A549 (cell line): ENCODE measurements at regions not wholly inside any gene's neighbourhood (a gene's known extent, or its start where the extent isn't known, plus 50 kb on each side); places are given as distances from the start of the nearest gene placed in this dataset.

Source experiments
- EHF ChIP-seq: fragments of 250-450 bp; sonication (Bioruptor Pico); IDR thresholded peaks from 2 replicates; pipeline ENCODE4 v1.5.0; 2020; ENCODE audit warnings: mild to moderate bottlenecking
- EP300 ChIP-seq, 2 experiments: fragments of >200 bp; sonication (Bioruptor Twin); formaldehyde crosslinking; IDR thresholded peaks; 2 replicates in 1 of 2; 3 replicates in 1 of 2; pipeline ENCODE4 v1.6.1; 2016 to 2017
- FOXS1 ChIP-seq: fragments of 250-450 bp; sonication (Bioruptor Pico); IDR thresholded peaks from 2 replicates; pipeline ENCODE4 v1.5.0; 2020; ENCODE audit warnings: mild to moderate bottlenecking, moderate library complexity
- NPAS2 ChIP-seq: fragments of 250-450 bp; sonication (Bioruptor Pico); IDR thresholded peaks from 2 replicates; pipeline ENCODE4 v1.8.0; 2022; ENCODE audit warnings: mild to moderate bottlenecking, moderate library complexity, borderline replicate concordance
- POLR2A ChIP-seq: IDR thresholded peaks from 2 replicates; pipeline ENCODE4 v1.6.1; 2012; ENCODE audit warnings: mild to moderate bottlenecking, low read length
- SMC3 ChIP-seq: fragments of >200 bp; sonication (Bioruptor Twin); formaldehyde crosslinking; IDR thresholded peaks from 3 replicates; pipeline ENCODE4 v1.6.1; 2018; ENCODE audit warnings: inconsistent platforms
- TF ChIP-seq, protein P1 (sequence below): fragments of >200 bp; sonication (Bioruptor Twin); formaldehyde crosslinking; IDR thresholded peaks from 3 replicates; pipeline ENCODE4 v1.5.1; 2016
- TF ChIP-seq, protein P2 (sequence below): fragments of 200-600 bp; sonication (generic); IDR thresholded peaks from 2 replicates; pipeline ENCODE4 v1.6.1; 2016; ENCODE audit warnings: antibody characterized with exemption, mild to moderate bottlenecking, moderate library complexity
- TF ChIP-seq, protein P3 (sequence below): IDR thresholded peaks from 2 replicates; pipeline ENCODE4 v1.6.1; 2012; ENCODE audit warnings: low read depth, borderline replicate concordance

DNA sequence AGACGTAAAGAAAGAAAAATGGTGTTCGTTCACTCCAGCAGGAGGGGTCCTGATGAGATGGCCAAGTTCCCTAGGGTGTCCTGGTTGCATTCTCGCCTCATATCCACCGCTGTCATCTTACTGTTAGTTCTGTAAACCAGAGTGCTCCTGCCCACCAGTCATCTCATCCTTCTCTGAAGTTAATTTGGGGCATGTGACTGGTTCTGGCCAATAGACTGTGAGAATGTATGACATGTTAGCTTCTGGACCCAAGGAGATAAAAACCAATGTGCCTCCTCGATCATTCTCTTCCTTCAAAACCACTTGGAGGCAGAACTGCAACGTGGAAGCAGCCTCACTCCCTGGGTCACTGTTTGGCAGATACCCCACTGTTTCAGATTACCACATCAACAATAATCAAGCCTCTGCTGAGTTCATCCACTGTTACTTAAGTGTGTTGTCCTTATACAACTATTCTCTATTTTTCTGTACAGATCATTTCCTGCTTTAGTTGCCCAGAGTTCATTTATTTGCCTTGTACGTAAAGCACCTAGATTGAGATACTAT, 759.1 kb downstream of the TSN start:
- TF ChIP-seq, protein P1, sequence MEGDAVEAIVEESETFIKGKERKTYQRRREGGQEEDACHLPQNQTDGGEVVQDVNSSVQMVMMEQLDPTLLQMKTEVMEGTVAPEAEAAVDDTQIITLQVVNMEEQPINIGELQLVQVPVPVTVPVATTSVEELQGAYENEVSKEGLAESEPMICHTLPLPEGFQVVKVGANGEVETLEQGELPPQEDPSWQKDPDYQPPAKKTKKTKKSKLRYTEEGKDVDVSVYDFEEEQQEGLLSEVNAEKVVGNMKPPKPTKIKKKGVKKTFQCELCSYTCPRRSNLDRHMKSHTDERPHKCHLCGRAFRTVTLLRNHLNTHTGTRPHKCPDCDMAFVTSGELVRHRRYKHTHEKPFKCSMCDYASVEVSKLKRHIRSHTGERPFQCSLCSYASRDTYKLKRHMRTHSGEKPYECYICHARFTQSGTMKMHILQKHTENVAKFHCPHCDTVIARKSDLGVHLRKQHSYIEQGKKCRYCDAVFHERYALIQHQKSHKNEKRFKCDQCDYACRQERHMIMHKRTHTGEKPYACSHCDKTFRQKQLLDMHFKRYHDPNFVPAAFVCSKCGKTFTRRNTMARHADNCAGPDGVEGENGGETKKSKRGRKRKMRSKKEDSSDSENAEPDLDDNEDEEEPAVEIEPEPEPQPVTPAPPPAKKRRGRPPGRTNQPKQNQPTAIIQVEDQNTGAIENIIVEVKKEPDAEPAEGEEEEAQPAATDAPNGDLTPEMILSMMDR, result no peak
- TF ChIP-seq POLR2A (no peak), EHF (CRISPR knock-in tag) (no peak), SMC3 (no peak), EP300 (IDR thresholded peaks at IDR 0.05) (no peak), NPAS2 (CRISPR knock-in tag) (no peak), FOXS1 (CRISPR knock-in tag) (no peak)
- TF ChIP-seq, protein P2, sequence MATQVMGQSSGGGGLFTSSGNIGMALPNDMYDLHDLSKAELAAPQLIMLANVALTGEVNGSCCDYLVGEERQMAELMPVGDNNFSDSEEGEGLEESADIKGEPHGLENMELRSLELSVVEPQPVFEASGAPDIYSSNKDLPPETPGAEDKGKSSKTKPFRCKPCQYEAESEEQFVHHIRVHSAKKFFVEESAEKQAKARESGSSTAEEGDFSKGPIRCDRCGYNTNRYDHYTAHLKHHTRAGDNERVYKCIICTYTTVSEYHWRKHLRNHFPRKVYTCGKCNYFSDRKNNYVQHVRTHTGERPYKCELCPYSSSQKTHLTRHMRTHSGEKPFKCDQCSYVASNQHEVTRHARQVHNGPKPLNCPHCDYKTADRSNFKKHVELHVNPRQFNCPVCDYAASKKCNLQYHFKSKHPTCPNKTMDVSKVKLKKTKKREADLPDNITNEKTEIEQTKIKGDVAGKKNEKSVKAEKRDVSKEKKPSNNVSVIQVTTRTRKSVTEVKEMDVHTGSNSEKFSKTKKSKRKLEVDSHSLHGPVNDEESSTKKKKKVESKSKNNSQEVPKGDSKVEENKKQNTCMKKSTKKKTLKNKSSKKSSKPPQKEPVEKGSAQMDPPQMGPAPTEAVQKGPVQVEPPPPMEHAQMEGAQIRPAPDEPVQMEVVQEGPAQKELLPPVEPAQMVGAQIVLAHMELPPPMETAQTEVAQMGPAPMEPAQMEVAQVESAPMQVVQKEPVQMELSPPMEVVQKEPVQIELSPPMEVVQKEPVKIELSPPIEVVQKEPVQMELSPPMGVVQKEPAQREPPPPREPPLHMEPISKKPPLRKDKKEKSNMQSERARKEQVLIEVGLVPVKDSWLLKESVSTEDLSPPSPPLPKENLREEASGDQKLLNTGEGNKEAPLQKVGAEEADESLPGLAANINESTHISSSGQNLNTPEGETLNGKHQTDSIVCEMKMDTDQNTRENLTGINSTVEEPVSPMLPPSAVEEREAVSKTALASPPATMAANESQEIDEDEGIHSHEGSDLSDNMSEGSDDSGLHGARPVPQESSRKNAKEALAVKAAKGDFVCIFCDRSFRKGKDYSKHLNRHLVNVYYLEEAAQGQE, result no peak
- TF ChIP-seq, protein P3, sequence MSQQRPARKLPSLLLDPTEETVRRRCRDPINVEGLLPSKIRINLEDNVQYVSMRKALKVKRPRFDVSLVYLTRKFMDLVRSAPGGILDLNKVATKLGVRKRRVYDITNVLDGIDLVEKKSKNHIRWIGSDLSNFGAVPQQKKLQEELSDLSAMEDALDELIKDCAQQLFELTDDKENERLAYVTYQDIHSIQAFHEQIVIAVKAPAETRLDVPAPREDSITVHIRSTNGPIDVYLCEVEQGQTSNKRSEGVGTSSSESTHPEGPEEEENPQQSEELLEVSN, result no peak
